ENCODE measurements at regions not wholly inside any gene's neighbourhood (a gene's known extent, or its start where the extent isn't known, plus 50 kb on each side); places are given as distances from the start of the nearest gene placed in this dataset.

- TF ChIP-seq, protein P1, sequence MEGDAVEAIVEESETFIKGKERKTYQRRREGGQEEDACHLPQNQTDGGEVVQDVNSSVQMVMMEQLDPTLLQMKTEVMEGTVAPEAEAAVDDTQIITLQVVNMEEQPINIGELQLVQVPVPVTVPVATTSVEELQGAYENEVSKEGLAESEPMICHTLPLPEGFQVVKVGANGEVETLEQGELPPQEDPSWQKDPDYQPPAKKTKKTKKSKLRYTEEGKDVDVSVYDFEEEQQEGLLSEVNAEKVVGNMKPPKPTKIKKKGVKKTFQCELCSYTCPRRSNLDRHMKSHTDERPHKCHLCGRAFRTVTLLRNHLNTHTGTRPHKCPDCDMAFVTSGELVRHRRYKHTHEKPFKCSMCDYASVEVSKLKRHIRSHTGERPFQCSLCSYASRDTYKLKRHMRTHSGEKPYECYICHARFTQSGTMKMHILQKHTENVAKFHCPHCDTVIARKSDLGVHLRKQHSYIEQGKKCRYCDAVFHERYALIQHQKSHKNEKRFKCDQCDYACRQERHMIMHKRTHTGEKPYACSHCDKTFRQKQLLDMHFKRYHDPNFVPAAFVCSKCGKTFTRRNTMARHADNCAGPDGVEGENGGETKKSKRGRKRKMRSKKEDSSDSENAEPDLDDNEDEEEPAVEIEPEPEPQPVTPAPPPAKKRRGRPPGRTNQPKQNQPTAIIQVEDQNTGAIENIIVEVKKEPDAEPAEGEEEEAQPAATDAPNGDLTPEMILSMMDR (IDR thresholded peaks at IDR 0.05): no peak
- TF ChIP-seq EP300 (IDR thresholded peaks at IDR 0.05) (no peak), POLR2A (IDR thresholded peaks at IDR 0.05) (no peak)
These were observed 134.0 kb downstream of the SNX10 start for GRCh38 chr7:26425655-26426054.

Data from tibial nerve (tissue), 4 donors.